GM18499 (cell line): ENCODE measurements at regions not wholly inside any gene's neighbourhood (a gene's known extent, or its start where the extent isn't known, plus 50 kb on each side); places are given as distances from the start of the nearest gene placed in this dataset.
"Not testable (repeated sequence)": the region's sequence is repeated elsewhere in the genome, so short reads cannot be mapped to it uniquely, and the experiment has no call there.

Experiments
- ATAC-seq: cut with Tn5 transposase; IDR thresholded peaks from one replicate; pipeline ENCODE4 v1.9.1; 2021; ENCODE audit warnings: moderate number of reproducible peaks; ENCODE audit not compliant: insufficient read depth, unreplicated experiment

DNA sequence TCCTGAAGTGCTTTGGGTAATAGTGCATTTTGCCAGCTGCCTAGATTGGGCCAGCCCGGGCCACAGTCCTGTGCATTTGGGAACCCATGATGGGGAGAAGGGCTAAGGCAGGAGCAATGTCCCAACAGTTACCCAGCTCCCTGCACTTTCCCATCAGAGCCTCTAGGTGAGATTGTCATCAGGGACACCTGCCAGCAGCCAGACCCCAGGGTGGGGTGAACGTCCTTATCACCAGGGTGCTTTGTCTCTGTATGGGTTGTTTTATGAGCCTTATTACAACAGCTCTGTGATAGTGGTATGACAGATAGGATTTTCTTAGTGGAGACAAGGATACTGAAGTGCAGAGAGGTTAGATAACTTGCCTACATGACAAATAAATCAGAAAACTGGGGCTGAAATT, 365.7 kb downstream of the OSTF1 start:
- ATAC-seq, result no peak

DNA sequence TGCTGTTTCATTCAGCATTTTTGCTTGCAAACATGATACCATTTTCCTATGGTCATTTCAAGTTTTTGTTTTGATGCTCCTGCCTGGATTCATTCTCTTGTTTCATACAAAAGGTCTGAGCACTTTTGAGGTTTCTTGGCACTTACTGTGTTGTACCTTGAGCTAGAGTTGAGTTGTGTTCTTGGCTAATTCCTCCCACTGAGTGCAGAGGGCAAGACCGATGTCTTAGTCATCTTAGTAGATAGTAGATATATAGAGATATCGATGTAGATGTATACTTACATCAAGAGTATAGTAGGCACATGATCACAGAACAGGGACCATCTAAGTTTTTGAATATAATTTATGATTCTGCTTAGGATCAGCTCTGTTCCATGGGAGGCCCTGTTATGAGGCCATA, 366.6 kb downstream of the OSTF1 start:
- ATAC-seq, result no peak

DNA sequence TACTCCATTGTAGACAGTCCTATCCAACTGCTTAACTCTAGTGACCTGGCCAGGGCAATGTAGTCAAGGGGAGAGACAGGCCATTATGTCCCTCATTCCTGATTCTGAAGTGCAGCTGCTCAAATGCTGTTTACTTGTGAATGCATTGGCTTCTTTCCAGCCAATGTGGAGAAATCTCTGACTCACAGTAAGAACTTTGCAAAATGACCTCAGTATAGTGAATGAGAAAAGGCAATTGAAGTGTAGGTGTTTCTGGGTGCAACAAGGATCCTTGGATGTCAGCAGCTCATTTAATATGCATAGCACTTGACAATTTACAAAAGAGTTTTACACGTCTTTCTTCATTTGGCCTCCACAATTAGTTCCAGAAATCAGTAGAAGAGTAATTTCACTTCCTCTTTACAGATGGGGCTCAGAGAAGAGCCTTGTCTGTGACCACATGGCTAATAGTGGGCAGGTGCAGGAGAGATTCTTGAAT, 367.2 kb downstream of the OSTF1 start:
- ATAC-seq, result peak; percentile 97

DNA sequence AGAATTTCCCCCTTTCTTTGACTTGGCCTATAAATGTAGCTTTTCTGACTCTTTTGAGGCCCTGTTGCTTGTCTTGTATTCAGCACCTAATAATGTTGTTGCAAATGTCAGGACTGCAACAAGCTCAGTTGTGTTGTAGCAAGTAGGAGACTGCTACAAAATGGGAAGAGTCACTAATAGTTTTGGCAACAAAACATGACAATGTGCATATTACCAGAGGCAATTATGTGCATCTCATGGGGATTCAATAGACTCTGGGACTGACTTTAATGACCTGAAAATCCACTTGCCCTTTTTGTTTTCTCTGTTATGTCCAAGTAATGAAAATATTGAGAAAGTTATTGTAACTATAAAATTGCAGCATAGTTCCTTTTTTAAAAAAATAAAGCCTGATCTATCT, 368.4 kb downstream of the OSTF1 start:
- no peak for ATAC-seq

DNA sequence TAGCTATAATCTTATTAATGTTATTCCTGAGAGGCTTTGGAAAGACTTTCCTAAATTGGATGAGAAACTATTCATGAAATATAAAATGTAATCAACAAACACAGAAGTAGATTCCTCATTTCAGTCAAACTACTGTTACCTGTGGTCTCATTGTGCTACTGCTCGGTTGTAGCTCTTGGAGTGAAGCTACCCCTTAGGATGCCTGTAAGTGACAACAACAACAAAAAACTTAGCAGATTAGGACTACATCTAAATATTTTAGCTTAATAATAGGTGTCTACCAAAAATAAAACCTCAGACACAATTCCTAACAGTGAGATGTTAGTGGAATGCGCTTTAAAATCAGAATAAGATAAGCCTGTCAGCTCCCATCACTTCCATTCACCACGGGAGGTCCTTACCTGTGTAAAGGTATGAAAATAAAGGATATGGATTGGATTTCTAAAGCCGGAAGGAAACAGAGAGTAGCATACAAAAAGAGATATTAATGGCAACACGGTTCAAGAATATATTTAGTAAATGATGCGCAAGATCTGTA, 369.2 kb downstream of the OSTF1 start:
- no peak for ATAC-seq

DNA sequence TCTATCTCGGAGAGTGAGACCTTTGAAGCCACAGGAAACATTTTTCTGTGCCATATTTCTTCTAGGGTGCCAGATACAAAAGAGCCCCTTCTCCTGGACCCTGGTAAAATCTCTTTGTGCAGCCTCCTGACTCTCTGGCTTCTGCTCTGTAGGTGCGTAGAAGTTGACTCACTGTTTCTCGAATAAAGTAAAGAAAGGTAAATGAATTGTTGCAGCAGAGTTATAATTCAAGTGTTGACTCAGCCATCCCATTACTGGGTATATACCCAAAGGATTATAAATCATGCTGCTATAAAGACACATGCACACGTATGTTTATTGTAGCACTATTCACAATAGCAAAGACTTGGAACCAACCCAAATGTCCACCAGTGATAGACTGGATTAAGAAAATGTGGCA, 371.0 kb downstream of the OSTF1 start:
- ATAC-seq, result not testable (repeated sequence)

DNA sequence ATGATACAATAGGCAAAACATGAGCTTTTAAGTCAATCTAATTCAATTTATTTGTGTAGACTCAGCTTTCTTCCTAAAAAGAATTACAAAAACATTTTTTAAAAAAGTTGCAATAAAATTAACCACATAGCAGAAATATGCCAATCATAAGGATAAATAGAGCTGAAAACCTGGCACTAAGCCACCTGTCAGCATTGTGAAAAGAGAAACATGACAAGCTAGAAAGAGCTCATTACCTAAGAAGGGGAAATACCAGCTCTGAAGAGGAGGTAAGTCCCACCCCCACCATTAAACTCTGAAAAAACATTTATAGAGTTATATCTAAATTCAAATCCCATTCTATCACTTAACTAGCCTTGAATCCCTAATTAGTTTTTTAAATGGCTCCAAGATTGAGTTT, 372.9 kb downstream of the OSTF1 start:
- no peak for ATAC-seq

DNA sequence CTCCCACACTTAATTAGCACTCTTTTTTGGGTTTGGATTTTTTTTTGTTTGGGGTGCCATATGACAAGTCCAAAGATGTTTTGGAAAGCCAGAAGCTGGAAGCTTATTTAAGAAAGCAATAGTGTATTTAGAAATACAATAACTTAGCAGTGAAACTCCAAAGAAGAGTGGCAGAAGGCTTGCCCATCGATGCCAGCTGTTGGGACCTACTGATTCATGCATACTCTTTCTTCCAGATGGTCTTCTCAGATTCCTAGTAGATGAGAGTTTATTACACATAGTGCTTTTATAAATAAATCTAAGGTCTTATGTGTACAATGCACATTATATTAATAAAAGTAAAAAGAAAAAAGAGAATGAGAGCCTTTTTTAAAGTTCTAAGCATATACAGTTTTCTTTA, 374.6 kb downstream of the OSTF1 start:
- no peak for ATAC-seq

DNA sequence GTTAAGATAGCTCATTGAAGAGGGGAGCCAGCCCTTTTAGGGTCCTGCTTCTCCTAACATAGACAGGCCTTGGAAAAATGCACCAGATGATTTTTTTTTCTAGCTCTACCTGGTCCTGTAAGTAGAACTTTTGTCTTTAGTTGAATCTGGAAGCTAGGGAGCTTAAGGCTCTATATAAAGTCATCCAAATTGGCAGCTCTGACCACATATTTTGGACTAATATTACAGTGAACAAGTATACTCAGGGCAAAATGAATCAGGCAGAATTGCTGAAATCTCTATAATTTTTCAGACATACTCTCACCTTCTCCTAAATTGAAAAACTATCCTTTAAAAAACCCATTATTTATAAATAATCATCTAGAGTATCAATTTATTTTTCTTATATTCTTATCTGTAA, 375.6 kb downstream of the OSTF1 start:
- ATAC-seq, result no peak

DNA sequence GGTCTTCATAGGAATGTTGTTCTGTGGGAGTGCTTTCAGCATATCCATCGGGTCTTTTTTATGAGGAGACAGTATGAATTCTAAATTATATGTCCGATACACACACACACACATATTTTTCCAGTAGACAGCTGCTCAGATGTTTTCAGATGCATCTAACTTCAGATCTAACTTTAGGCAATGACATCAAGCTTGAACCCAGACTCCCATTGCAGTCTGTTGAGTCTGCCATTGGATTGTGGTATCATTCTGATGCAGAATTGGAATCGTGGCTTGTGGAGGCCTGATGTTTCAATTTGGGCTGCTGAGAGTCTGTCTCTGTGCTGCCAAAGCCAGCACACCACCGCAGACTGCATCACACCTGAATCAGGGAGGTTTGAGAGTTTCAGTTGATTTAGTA, 376.4 kb downstream of the OSTF1 start:
- no peak for ATAC-seq

DNA sequence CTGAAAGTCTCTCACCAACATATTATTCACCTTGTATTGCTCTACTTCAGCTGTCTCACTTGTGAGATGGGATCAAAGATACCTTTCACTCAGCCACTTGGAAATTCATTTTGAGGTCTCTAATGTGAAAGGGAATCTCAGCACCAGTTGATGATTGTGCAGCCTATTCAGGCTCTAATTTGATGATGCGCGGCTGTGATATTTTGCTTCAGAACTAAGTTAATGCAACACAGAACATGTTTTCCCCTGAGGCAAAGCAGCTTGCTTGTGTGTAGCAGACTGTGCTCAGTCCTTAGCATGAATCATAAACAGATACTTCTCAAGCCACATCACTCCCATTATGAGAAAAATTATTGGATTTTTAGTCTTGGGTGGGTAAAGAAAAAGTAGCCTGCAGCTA, 378.8 kb downstream of the OSTF1 start:
- ATAC-seq, result no peak

DNA sequence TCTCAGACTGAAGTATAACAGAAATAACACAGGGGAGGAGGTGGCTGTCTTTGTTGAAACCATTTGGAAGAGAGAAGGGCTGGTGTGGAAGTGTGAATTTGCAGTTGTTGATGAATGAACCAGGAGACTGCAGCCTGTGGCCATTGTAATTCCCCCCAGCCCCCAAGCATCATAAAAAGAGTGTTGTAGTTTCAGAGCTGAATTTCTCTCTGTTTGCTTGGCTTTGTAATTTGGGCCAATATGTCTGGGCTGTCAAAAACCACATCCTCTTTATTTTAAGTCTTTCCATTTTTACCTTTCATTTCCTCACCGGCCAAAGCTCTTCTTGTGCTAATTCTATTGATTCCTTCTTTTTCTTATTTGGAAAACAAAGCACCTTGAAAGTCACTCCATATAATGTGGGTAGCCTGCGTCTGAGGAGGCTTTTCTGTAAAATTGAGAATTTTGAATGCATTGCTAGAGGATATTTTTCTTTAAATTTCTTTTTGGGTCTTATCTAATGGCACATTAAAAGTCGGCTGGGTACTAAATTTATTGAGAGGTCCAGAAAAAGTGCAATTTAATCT, 383.3 kb downstream of the OSTF1 start:
- no peak for ATAC-seq

DNA sequence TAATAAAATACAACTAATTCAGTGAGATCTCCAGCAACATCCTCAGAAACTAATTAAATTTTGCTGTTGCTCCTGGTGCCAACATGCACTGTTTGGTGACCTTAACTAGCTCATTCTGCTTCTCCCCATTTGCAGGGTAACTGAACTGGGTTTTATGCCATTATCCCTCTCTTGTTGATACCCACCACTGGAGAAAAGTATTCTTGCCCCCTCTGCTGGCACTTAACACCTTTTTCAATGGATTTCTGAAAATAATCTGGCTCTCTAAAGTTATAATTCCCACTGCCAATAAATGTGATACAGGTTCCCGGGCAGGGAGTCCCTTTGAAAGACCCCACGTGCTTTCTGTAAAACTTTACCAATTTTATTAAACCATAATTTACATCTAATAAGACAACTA, 394.3 kb downstream of the OSTF1 start:
- ATAC-seq, result no peak

DNA sequence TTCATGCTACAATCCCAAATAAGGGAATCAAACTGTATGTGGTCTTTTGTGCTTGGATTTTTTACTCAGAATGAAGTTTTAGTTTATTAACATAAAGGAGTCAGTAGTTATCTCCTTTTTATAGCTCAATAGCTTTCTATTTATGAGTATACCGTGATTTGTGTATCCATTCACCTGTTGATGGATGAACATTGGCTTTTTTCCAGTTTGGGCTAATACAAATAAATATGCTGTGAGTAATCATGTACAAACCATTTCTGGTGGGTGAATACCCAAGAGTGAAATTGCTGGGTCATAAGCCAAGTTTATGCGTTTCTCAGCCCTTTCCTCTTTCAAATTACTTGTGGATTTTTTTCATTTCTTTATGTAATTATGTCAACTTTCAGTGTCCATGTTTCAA, 395.3 kb downstream of the OSTF1 start:
- ATAC-seq, result no peak

DNA sequence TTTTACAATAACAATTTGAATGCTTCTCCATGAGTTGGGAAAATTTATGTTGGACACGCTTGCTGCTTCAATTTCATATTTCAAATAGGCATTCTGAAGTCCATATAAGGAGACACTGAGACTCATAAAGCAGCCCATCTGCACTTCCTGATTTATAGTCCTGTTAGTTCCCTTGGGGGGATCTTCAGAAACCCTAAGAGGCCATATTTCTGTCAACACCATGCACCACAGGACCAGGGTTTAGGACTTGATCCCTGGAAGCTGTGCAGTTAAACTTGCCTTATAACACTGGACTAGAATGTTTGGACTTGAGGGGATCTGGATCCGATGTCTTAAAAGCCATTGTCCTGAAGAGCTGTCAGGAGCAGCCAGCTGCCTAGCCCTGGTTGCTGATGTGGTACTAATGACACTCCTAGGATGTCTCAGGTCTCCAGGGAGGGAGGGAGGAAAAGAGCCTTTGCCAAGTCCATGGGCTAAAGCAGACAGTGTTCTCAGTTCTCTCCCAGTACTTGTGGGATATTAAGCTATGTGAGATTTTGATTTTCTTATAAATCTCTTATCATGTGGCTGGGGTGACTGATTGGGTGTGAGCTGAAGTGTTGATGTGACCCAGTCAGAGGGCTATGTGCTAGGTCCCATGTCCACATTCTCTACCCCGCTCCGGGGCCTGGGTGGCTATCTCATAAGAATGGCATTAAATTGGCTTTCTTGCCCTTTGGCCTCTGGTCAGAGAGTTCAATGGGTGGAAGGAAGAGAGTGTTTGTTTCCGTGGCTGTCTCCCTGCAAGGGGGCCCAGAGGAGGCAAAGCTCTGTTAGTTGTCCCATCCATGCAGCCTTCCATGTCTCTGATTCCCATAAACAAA, 399.8 kb downstream of the OSTF1 start:
- no peak for ATAC-seq

DNA sequence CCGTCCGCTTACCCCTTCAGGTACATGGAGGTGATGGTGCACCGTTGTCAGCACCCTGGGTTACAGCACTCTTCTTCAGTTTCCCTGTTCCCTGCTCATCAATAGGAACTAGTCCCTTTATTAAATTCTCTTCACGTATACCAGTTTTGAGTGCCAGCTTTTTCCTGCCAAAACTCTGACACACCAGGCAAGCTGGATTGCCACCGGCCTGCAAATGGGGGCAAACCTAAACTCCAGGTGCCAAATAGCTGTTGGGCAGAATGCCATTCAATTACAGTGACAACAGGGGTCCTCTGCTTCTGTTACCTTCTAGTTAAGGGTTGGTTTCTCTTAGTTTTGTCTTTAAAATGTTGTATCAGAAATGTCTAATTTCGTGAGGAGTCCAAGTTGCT, 400.4 kb downstream of the OSTF1 start:
- no peak for ATAC-seq

DNA sequence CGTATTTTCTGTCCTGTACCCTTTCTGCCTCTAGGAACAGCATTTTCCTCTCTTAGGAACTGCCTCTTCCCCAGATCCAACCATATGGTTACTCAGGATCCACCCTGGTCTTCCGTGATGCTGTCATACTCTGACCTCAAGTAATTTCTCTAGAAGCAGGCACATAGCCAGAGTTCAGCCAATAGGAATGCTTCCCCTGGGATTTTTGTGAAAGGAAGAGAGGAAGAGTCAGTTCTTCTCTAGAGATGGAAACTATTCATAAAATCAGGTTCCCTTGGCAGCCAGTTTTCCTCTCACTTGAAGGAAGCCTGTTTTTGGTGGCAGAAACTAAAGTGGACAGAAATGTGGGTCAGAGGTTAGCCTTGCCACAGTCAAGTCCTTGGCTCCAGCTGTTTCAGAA, 400.1 kb upstream of the PCSK5 start:
- no peak for ATAC-seq

DNA sequence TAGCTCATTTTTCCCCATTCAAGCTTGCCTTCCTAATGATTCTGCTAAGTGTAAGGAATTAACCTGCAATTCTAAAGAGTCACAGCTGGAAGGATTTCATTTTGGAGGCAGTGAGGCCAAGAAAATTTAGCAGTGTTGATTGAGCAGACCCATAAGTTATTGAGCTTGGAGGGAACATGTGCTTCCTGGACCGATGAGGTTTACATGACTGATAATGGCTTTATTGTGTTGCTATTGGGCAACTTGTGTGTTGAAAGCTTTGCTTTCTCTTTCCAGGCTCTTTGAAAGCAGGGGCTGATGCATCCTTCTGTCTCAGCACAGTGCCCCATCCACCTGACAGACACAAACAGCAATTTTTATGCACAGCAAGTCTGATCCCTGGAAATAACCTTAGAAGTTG, 398.9 kb upstream of the PCSK5 start:
- ATAC-seq, result no peak

DNA sequence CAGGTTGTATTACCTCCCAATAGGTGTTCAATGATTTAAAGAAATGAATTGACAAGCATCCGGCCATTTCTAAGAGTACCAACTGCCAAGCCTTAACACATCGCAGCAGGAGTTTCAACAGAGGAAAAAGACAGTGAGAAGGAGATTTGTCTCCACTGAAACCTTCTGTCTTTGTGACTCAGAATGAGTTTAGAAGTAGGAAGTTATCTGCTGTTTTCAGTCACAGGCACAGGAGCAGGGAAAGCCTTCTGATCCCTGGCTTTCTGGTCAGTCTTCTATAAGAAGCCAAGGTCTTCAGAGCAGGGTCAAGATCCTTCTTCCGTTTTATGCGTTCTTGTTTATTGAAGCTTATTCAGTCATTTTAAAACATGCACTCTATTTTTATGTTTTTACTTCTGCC, 390.7 kb upstream of the PCSK5 start:
- no peak for ATAC-seq

DNA sequence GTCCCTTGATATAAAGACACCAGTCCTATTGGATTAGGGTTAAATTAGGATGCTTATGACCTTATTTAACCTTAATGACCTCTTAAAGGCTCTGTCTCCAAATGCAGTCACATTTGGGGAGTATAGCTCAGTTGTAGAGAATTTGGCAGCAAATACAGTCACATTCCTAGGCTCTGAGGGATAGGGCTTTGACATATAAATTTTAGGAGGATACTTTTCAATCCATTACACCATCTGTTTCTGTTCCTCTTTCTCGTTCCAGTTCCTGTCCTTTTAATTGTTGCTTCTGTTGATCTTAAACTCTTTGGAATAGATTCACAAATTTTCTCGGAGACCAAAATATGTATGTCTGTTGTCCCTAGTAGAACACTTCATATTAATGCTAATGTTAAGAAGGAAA, 390.0 kb upstream of the PCSK5 start:
- ATAC-seq, result no peak

DNA sequence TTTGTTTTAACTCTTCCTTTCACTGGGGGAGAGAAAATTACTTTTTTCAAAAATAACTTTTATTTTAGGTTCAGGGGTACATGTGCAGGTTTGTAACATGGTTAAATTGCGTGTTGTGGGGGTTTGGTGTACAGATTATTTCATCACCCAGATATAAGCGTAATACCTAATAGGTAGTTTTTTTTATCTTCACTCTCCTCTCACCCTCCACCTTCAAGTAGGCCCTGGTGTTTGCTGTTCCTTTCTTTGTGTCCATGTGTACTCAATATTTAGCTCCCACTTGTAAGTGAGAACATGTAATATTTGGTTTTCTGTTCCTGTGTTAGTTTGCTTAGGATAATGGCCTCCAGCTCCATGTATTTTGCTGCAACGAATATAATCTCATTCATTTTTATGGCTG, 389.5 kb upstream of the PCSK5 start:
- ATAC-seq, result not testable (repeated sequence)

DNA sequence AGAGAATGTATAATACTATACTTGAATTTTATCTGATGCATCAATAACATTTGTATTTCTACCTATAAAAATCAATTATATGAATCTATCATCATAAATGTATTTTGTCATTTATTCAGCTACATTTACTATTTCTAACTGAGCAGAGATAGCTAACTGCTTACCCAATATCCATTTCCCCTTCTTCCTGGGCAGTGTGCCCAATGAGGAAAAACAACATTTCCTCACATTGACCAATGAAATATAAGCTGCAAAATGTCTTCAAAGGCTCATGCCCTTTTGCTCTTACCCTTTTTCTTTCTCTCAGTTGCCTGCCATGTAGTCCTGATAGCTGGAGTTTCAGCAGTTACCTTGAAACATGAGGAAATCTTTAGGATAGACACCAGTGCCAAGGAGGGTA, 385.8 kb upstream of the PCSK5 start:
- no peak for ATAC-seq
